HUDEP-2 (cell line): ENCODE measurements at regions not wholly inside any gene's neighbourhood (a gene's known extent, or its start where the extent isn't known, plus 50 kb on each side); places are given as distances from the start of the nearest gene placed in this dataset.
A peak's percentile ranks its signal among the peaks of the same experiment; 100 is the strongest.
"Not testable (repeated sequence)": the region's sequence is repeated elsewhere in the genome, so short reads cannot be mapped to it uniquely, and the experiment has no call there.

Source experiments
- DNase-seq, 76 experiments: peaks; one replicate each; lab custom pipeline; 2025; ENCODE audit not compliant: unreplicated experiment in 76 of 76; lab: John Stamatoyannopoulos, UW

- DNase-seq = no peak
Measured at GRCh38 chr5:57738301-57738700, 255.7 kb upstream of the ACTBL2 start.

- no peak for DNase-seq
Measured at GRCh38 chr5:57736716-57737115, 254.1 kb upstream of the ACTBL2 start.

GRCh38 chr5:57735279-57736153 lies 252.9 kb upstream of the ACTBL2 start:
- peak in 14 of 76 experiments; percentile 1 to 38 (median 14) for DNase-seq

GRCh38 chr5:57734296-57734695 lies 251.7 kb upstream of the ACTBL2 start:
- DNase-seq = no peak

- no peak for DNase-seq
Measured at GRCh38 chr5:57727591-57727990, 245.0 kb upstream of the ACTBL2 start.

GRCh38 chr5:57725658-57726504 lies 243.3 kb upstream of the ACTBL2 start:
- DNase-seq = no peak

GRCh38 chr5:57724836-57725235 lies 242.2 kb upstream of the ACTBL2 start:
- DNase-seq = no peak

GRCh38 chr5:57721226-57721625 lies 238.6 kb upstream of the ACTBL2 start:
- no peak for DNase-seq

GRCh38 chr5:57720656-57721055 lies 238.0 kb upstream of the ACTBL2 start:
- no peak for DNase-seq

- DNase-seq = no peak
Measured at GRCh38 chr5:57719216-57719615, 236.6 kb upstream of the ACTBL2 start.

- DNase-seq = no peak
Measured at GRCh38 chr5:57718155-57718554, 235.5 kb upstream of the ACTBL2 start.

GRCh38 chr5:57717555-57717954 lies 234.9 kb upstream of the ACTBL2 start:
- no peak for DNase-seq

GRCh38 chr5:57716661-57717060 lies 234.1 kb upstream of the ACTBL2 start:
- no peak for DNase-seq

- DNase-seq = no peak
Measured at GRCh38 chr5:57715296-57715695, 232.7 kb upstream of the ACTBL2 start.

- not testable (repeated sequence) for DNase-seq
Measured at GRCh38 chr5:57713535-57713934, 230.9 kb upstream of the ACTBL2 start.

- no peak for DNase-seq
Measured at GRCh38 chr5:57711946-57712345, 229.3 kb upstream of the ACTBL2 start.

- no peak for DNase-seq
Measured at GRCh38 chr5:57711471-57711870, 228.9 kb upstream of the ACTBL2 start.

- no peak for DNase-seq
Measured at GRCh38 chr5:57710126-57710525, 227.5 kb upstream of the ACTBL2 start.

GRCh38 chr5:57705769-57706168 lies 223.2 kb upstream of the ACTBL2 start:
- DNase-seq = no peak

GRCh38 chr5:57703721-57704120 lies 221.1 kb upstream of the ACTBL2 start:
- no peak for DNase-seq

GRCh38 chr5:57700484-57700883 lies 217.9 kb upstream of the ACTBL2 start:
- no peak for DNase-seq

- no peak for DNase-seq
Measured at GRCh38 chr5:57700072-57700471, 217.5 kb upstream of the ACTBL2 start.
